ENCODE measurements at regions not wholly inside any gene's neighbourhood (a gene's known extent, or its start where the extent isn't known, plus 50 kb on each side); places are given as distances from the start of the nearest gene placed in this dataset.

- TF ChIP-seq, protein P1, sequence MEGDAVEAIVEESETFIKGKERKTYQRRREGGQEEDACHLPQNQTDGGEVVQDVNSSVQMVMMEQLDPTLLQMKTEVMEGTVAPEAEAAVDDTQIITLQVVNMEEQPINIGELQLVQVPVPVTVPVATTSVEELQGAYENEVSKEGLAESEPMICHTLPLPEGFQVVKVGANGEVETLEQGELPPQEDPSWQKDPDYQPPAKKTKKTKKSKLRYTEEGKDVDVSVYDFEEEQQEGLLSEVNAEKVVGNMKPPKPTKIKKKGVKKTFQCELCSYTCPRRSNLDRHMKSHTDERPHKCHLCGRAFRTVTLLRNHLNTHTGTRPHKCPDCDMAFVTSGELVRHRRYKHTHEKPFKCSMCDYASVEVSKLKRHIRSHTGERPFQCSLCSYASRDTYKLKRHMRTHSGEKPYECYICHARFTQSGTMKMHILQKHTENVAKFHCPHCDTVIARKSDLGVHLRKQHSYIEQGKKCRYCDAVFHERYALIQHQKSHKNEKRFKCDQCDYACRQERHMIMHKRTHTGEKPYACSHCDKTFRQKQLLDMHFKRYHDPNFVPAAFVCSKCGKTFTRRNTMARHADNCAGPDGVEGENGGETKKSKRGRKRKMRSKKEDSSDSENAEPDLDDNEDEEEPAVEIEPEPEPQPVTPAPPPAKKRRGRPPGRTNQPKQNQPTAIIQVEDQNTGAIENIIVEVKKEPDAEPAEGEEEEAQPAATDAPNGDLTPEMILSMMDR (IDR thresholded peaks at IDR 0.05) = no peak
- TF ChIP-seq POLR2A (IDR thresholded peaks at IDR 0.05) (no peak), POLR2AphosphoS5 (IDR thresholded peaks at IDR 0.05) (no peak), EP300 (IDR thresholded peaks at IDR 0.05) (no peak)
These were observed 395.3 kb upstream of the NXPH2 start for GRCh38 chr2:139175510-139175909.

Measured in upper lobe of left lung (tissue), 4 donors.